Hepatocyte (in vitro differentiated cells): ENCODE measurements at regions not wholly inside any gene's neighbourhood (a gene's known extent, or its start where the extent isn't known, plus 50 kb on each side); places are given as distances from the start of the nearest gene placed in this dataset.

Source experiments
- CTCF ChIP-seq: fragments of 200-600 bp; sonication (generic); IDR thresholded peaks from 2 replicates; pipeline ENCODE4 v1.5.1; 2016; ENCODE audit warnings: antibody characterized with exemption, mild to moderate bottlenecking; ENCODE audit not compliant: poor library complexity
- EZH2 ChIP-seq: fragments of 200-600 bp; sonication (generic); IDR thresholded peaks from 2 replicates; pipeline ENCODE4 v1.6.1; 2016; ENCODE audit warnings: antibody characterized with exemption, mild to moderate bottlenecking, borderline replicate concordance
- EZH2phosphoT487 ChIP-seq: fragments of 200-600 bp; sonication (generic); IDR thresholded peaks from one replicate; pipeline ENCODE4 v1.6.1; 2018; ENCODE audit warnings: antibody characterized with exemption, mild to moderate bottlenecking, low read depth, moderate library complexity; ENCODE audit not compliant: unreplicated experiment, severe bottlenecking

DNA sequence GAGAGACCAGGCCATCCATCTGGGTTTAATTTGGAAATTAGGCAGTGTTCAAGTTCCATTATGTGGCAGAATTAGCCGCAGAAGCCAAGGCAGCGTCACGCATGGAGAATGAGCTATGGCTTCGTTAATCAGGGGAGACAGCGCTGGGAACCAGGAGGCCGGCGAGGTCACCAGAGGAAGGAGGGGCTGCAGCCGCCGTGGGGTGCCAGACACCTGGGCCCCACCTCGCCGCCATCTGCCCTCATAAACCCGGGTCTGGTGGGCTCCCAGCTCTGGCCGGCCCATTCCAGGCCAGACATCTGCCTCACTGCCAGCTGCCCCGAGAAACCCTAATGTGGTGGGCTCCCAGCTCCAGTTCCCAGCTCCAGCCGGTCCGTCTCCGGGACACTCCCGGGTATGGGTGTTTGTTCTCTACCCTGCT, 676.9 kb downstream of the BRD1 start:
- TF ChIP-seq CTCF (no peak), EZH2 (no peak), EZH2phosphoT487 (no peak)
